ENCODE measurements at regions not wholly inside any gene's neighbourhood (a gene's known extent, or its start where the extent isn't known, plus 50 kb on each side); places are given as distances from the start of the nearest gene placed in this dataset.

- Histone ChIP-seq H3K4me1 (no peaks in the 10 kb centered on the region), H3K9me3 (peaks cover 0 to 1% of the 10 kb centered on the region in 2 donors), H3K36me3 (no peaks in the 10 kb centered on the region), H3K27me3 (no peaks in the 10 kb centered on the region), H3K4me3 (peak overlapping the region in 1 of 2 donors; percentile 26), H3K27ac (peak overlapping the region in 1 of 2 donors; percentile 82)
- TF ChIP-seq CTCF (IDR thresholded peaks at IDR 0.05), result peak in 1 of 2 donors; percentile 33
- intact Hi-C loops (cut with DNase I), result no loop called here
- ATAC-seq, result peak; percentile 96
- DNase-seq, result peak in 2 of 4 donors; percentile 74 to 83
Observed at GRCh38 chrX:131747173-131747572, 203.3 kb downstream of the OR13H1 start.

GRCh38 chrX:131752493-131753198 is 208.8 kb downstream of the OR13H1 start:
- ATAC-seq (peak; percentile 92), DNase-seq (peak in 2 of 4 donors; percentile 79 to 91)
- TF ChIP-seq CTCF (IDR thresholded peaks at IDR 0.05), result no peak
- no peaks in the 10 kb centered on the region for H3K4me1 ChIP-seq
- H3K4me3 ChIP-seq, result peak overlapping the region in 1 of 2 donors; percentile 41
- H3K27me3 ChIP-seq, result no peaks in the 10 kb centered on the region
- peak overlapping the region in 1 of 2 donors; percentile 85 for H3K27ac ChIP-seq
- no peaks in the 10 kb centered on the region for H3K36me3 ChIP-seq
- no peaks in the 10 kb centered on the region for H3K9me3 ChIP-seq
- intact Hi-C loops (cut with DNase I), result no loop called here

- Histone ChIP-seq H3K4me1 (no peaks in the 10 kb centered on the region), H3K4me3 (peak overlapping the region in 1 of 2 donors; percentile 21), H3K36me3 (no peaks in the 10 kb centered on the region), H3K27ac (peak overlapping the region in 1 of 2 donors; percentile 35), H3K27me3 (no peaks in the 10 kb centered on the region), H3K9me3 (no peaks in the 10 kb centered on the region)
- peak; percentile 92 for ATAC-seq
- intact Hi-C loops (cut with DNase I), result no loop called here
- DNase-seq, result peak in 1 of 4 donors; percentile 85
- TF ChIP-seq CTCF (IDR thresholded peaks at IDR 0.05), result peak in 1 of 2 donors; percentile 24
Observed at GRCh38 chrX:131762802-131763234, 218.9 kb downstream of the OR13H1 start.

GRCh38 chrX:131763674-131764073 is 219.8 kb downstream of the OR13H1 start:
- H3K4me1 ChIP-seq, result no peaks in the 10 kb centered on the region
- peak in 2 of 4 donors; percentile 76 to 88 for DNase-seq
- no peak overlapping the region for H3K27ac ChIP-seq
- intact Hi-C loops (cut with DNase I), result no loop called here
- H3K36me3 ChIP-seq, result no peaks in the 10 kb centered on the region
- TF ChIP-seq CTCF (IDR thresholded peaks at IDR 0.05), result peak in 1 of 2 donors; percentile 32
- peak overlapping the region in 1 of 2 donors; percentile 21 for H3K4me3 ChIP-seq
- H3K9me3 ChIP-seq, result no peaks in the 10 kb centered on the region
- peak; percentile 95 for ATAC-seq
- no peaks in the 10 kb centered on the region for H3K27me3 ChIP-seq

GRCh38 chrX:131764216-131764615 is 220.3 kb downstream of the OR13H1 start:
- Histone ChIP-seq H3K4me1 (no peaks in the 10 kb centered on the region), H3K27ac (no peak overlapping the region), H3K27me3 (no peaks in the 10 kb centered on the region), H3K9me3 (no peaks in the 10 kb centered on the region), H3K36me3 (no peaks in the 10 kb centered on the region), H3K4me3 (peak overlapping the region in 1 of 2 donors; percentile 7)
- ATAC-seq (no peak), DNase-seq (no peak)
- intact Hi-C loops (cut with DNase I), result no loop called here
- no peak for TF ChIP-seq CTCF (IDR thresholded peaks at IDR 0.05)
